ENCODE measurements at regions not wholly inside any gene's neighbourhood (a gene's known extent, or its start where the extent isn't known, plus 50 kb on each side); places are given as distances from the start of the nearest gene placed in this dataset.

DNA sequence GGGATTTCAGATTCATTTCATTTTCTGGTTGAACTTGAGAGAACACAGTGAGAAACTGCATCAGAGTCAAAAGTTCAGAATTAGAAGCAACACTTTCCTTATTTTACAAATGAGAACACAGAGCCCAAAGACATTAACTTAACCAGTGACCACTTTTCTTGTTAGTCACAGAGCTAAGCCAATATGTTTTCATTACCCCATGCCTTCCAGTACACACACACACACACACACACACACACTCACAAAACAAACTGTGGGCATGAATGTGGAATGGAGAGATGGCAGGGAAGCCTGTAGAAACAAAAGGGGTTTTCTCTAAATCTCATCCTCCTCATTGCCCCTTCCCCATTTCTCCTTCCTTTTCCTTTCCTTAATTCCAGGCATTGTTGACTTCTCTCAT is 267.4 kb upstream of the GADL1 start:
- Histone ChIP-seq H2AK5ac (ENCODE audit: insufficient read length, low read length) (no peak overlapping the region), H2BK120ac (ENCODE audit: low read depth, low read length, poor library complexity, severe bottlenecking) (no peak overlapping the region), H2BK15ac (ENCODE audit: low read depth, low read length) (no peak overlapping the region), H3T11ph (ENCODE audit: low read length) (no peak overlapping the region), H3K4me2 (ENCODE audit: insufficient read depth, insufficient read length, low read length) (no peak overlapping the region), H3K14ac (ENCODE audit: insufficient read depth, low read length) (no peak overlapping the region), H3K9ac (ENCODE audit: extremely low read depth, insufficient read length, low read length) (no peak overlapping the region), H3K79me1 (ENCODE audit: insufficient read depth, low read depth, low read length, poor library complexity, severe bottlenecking) (no peaks in the 10 kb centered on the region), H2BK12ac (ENCODE audit: insufficient read length, low read depth, low read length) (no peak overlapping the region), H4K20me1 (ENCODE audit: control insufficient read depth, insufficient read depth, insufficient read length) (no peaks in the 10 kb centered on the region), H3K23me2 (ENCODE audit: insufficient read length, low read depth, low read length, poor library complexity, severe bottlenecking) (no peaks in the 10 kb centered on the region), H3K27ac (ENCODE audit: insufficient read length, low read depth, low read length) (no peak overlapping the region), H3K23ac (ENCODE audit: insufficient read length, low read depth, low read length) (no peak overlapping the region), H3K56ac (ENCODE audit: insufficient read length, low read depth, low read length) (no peak overlapping the region), H2BK5ac (ENCODE audit: insufficient read length, low read length) (no peak overlapping the region), H3K4ac (ENCODE audit: low read depth, low read length) (no peak overlapping the region), H2BK20ac (ENCODE audit: low read depth, low read length, poor library complexity, severe bottlenecking) (no peak overlapping the region), H3K9me3 (ENCODE audit: control insufficient read depth, low read depth, low read length) (no peaks in the 10 kb centered on the region), H3K4me1 (ENCODE audit: insufficient read depth, low read length) (no peaks in the 10 kb centered on the region; the same call in 1 of the 2 replicates), H3K27me3 (ENCODE audit: insufficient read depth, low read length) (no peaks in the 10 kb centered on the region), H2AFZ (ENCODE audit: low read length) (no peak overlapping the region), H3K18ac (ENCODE audit: insufficient read length, low read depth, low read length) (no peak overlapping the region), H4K5ac (ENCODE audit: insufficient read length, low read depth, low read length) (no peak overlapping the region), H4K8ac (replicated peaks; ENCODE audit: insufficient read length, low read depth, low read length) (no peak overlapping the region), H3K79me2 (ENCODE audit: insufficient read depth, low read length) (no peaks in the 10 kb centered on the region), H4K91ac (ENCODE audit: insufficient read length, low read depth, low read length) (no peak overlapping the region)
- Mint-ChIP-seq H3K4me3 (no peak overlapping the region), H3K4me1 (peaks cover 15 to 17% of the 10 kb centered on the region in 2 experiments), H3K27ac (no peak overlapping the region; a peak in 1 of 7 replicates), H3K36me3 (ENCODE audit: insufficient read depth in 1 of 3, low read depth in 3 of 3) (no peaks in the 10 kb centered on the region), H3K27me3 (ENCODE audit: low read depth) (no peaks in the 10 kb centered on the region), H3K9me3 (no peaks in the 10 kb centered on the region)
- DNase-seq: no peak
- TF ChIP-seq, protein P1, sequence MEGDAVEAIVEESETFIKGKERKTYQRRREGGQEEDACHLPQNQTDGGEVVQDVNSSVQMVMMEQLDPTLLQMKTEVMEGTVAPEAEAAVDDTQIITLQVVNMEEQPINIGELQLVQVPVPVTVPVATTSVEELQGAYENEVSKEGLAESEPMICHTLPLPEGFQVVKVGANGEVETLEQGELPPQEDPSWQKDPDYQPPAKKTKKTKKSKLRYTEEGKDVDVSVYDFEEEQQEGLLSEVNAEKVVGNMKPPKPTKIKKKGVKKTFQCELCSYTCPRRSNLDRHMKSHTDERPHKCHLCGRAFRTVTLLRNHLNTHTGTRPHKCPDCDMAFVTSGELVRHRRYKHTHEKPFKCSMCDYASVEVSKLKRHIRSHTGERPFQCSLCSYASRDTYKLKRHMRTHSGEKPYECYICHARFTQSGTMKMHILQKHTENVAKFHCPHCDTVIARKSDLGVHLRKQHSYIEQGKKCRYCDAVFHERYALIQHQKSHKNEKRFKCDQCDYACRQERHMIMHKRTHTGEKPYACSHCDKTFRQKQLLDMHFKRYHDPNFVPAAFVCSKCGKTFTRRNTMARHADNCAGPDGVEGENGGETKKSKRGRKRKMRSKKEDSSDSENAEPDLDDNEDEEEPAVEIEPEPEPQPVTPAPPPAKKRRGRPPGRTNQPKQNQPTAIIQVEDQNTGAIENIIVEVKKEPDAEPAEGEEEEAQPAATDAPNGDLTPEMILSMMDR (conservative IDR thresholded peaks at IDR 0.05): no peak
